Vagina (tissue), 2 donors: ENCODE measurements at regions not wholly inside any gene's neighbourhood (a gene's known extent, or its start where the extent isn't known, plus 50 kb on each side); places are given as distances from the start of the nearest gene placed in this dataset.

Experiments used
- CTCF ChIP-seq, 3 experiments: fragments of 450-650 bp in 2 of 3; fragments of 200-600 bp in 1 of 3; sonication (generic) in 1 of 3; IDR thresholded peaks; one replicate each; pipeline ENCODE4 v1.5.1; 2017 to 2019; ENCODE audit warnings: antibody characterized with exemption in 3 of 3, mild to moderate bottlenecking in 2 of 3, moderate library complexity in 2 of 3
- POLR2AphosphoS5 ChIP-seq, 2 donors: sonication (generic); formaldehyde crosslinking; IDR thresholded peaks; one replicate each; pipeline ENCODE4 v1.9.0; 2017; ENCODE audit warnings: antibody characterized with exemption in 2 of 2, mild to moderate bottlenecking in 2 of 2, low read depth in 1 of 2; ENCODE audit not compliant: insufficient read depth in 1 of 2

- TF ChIP-seq CTCF (IDR thresholded peaks at IDR 0.05), result no peak
- no peak for TF ChIP-seq POLR2AphosphoS5 (IDR thresholded peaks at IDR 0.05; ENCODE audit: insufficient read depth in 1 of 2, low read depth in 1 of 2)
Observed at GRCh38 chr1:81558291-81559076, 242.2 kb upstream of the ADGRL2 start.
